Stimulated activated CD4-positive, alpha-beta T cell treated with anti-CD3 and anti-CD28 coated beads, Interleukin-2, amount 100 ng/mL, for 4 hours (primary cell): ENCODE measurements at regions not wholly inside any gene's neighbourhood (a gene's known extent, or its start where the extent isn't known, plus 50 kb on each side); places are given as distances from the start of the nearest gene placed in this dataset.

Experiments
- DNase-seq: peaks from one replicate; pipeline ENCODE4 v3.0.0-alpha.2; 2020; ENCODE audit warnings: low read depth

- no peak for DNase-seq
These were observed 64.6 kb upstream of the PIM1 start for GRCh38 chr6:37105148-37106050.

DNA sequence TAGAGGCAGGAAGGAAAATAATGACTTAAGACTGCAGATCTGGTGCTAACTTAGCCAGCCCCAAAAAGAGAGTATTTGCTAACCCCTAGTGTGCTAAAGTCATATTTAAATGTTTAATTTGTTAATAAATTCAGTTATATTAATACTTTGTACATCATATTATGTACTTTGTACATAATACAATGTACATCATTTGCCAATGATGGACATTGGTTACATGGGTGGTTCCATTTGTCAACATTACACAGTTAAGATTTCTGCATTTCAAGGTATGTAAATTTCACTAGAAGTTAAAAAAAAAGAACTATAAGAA, 63.9 kb upstream of the PIM1 start:
- no peak for DNase-seq

- no peak for DNase-seq
These were observed 63.4 kb upstream of the PIM1 start for GRCh38 chr6:37106554-37106953.

- DNase-seq = no peak
These were observed 62.9 kb upstream of the PIM1 start for GRCh38 chr6:37106982-37107491.

DNA sequence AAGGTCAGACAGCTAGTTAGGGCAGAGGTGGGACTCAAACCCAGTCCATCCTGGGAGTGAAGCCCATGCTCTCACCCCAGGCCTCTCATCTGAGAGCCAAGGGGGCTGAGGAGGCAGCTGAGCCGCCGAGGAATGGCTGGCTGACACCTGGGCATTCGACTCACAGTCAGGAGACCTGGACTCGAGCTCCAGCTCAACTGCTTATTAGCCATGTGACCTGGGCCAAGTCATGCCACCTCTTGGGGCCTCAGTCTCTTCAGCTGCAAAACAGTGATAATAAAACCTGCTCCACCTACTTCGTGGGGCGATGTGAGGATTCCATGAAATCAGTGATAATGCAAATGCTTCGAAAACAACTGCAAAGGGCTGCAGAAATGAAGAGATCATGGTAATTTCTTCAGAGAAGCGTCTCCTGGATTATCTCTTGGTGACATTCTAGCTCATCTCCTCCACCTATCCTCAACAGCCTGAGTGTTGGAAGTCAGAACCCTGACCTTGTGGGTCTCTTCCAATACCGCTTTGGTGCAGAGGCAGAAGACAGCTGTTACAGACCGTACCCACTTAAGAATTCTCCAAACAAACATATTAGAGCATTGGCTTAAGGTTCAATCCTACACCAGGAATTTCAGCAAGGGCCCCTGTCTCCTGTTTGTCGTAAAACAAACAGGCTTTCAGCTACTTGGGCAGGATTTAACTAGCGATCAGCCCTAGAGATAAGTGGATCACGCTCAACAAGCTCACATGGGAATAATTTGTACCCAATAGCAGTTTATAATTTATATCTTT, 60.0 kb upstream of the PIM1 start:
- no peak for DNase-seq

GRCh38 chr6:37110500-37111461, 59.2 kb upstream of the PIM1 start:
- no peak for DNase-seq

- DNase-seq = no peak
These were observed 56.0 kb upstream of the PIM1 start for GRCh38 chr6:37113976-37114375.

GRCh38 chr6:37114612-37115011, 55.3 kb upstream of the PIM1 start:
- no peak for DNase-seq

DNA sequence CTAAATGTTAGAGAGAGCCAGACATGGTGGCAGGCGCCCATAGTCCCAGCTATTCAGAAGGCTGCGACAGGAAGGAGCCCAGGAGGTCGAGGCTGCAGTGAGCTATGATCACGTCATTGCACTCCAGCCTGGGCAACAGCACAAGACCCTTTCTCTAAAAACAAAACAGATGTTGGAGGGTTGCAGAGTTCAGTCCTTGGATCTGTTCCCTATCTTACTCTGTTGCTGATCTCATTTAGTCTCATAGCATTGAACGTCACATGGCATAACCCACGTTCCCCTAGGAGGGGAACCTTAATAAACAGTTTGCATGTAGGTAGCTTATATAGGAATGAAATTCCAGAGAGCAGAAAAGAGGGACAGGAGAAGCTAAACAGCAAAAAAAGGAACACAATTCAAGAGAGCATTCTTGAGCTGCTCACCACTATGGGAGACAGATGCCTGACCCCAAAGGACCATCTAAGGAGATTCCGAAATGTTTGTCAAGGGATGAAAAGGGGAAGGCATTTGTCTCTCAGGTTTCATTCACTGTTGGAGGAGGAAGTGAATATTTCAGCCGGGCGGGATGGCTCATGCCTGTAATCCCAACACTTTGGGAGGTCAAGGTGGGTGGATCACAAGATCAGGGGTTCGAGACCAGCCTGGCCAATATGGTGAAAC, 54.6 kb upstream of the PIM1 start:
- DNase-seq = no peak

- DNase-seq = no peak
These were observed 53.6 kb upstream of the PIM1 start for GRCh38 chr6:37116326-37116725.

DNA sequence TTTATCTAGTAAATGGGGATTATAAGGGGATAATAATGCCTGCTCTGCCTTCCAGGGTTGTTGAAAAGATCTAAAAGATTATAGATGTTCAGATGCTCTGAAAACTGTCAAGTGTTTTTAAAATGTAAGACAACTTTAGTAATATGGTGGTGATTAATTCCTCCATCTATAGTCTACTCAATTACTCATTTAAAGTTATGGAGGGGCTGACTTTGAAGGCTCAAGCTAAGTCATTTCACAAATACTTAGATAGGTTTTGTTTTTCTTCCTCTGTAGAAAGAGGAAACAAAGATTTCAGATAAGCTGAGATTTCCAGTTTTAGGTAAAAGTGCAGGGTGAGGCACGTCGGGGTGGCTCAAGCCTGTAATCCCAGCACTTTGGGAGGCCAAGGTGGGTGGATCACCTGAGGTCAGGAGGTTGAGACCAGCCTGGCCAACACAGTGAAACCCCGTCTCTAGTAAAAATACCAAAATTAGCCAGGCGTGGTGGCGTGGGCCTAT, 50.5 kb upstream of the PIM1 start:
- no peak for DNase-seq
